Naive thymus-derived CD4-positive, alpha-beta T cell (primary cell): ENCODE measurements at regions not wholly inside any gene's neighbourhood (a gene's known extent, or its start where the extent isn't known, plus 50 kb on each side); places are given as distances from the start of the nearest gene placed in this dataset.

ENCODE experiments used
- ATAC-seq: fragments of 150-1000 bp; cut with Tn5 transposase; 2 replicates; pipeline ENCODE4 v1.10.0; 2021; ENCODE audit warnings: mild to moderate bottlenecking, moderate library complexity
- CTCF ChIA-PET: fragments of 350-600 bp; sonication (Branson Sonifier 250); formaldehyde crosslinking; loops from one replicate; lab custom pipeline; 2021; ENCODE audit warnings: antibody characterized with exemption; lab: Charles Lee
- POLR2A ChIA-PET: fragments of 350-600 bp; sonication (Branson Sonifier 250); formaldehyde crosslinking; loops from one replicate; lab custom pipeline; 2021; ENCODE audit warnings: antibody characterized with exemption, inconsistent platforms; lab: Charles Lee
- DNase-seq, 9 donors: peaks; one replicate each; pipeline versions ENCODE4 v3.0.0 to v3.0.0-alpha.2; 2020 to 2022; ENCODE audit warnings: mixed read lengths in 1 of 9
- H3K27ac ChIP-seq: one replicate; pipeline ENCODE4 v1.7.0; 2013; ENCODE audit warnings: mild to moderate bottlenecking, low read depth, low read length, moderate library complexity
- H3K27me3 ChIP-seq, 2 donors: one replicate each; pipeline ENCODE4 v1.7.0; 2013; ENCODE audit warnings: low read length in 2 of 2, mild to moderate bottlenecking in 2 of 2, moderate library complexity in 2 of 2; ENCODE audit not compliant: control insufficient read depth in 2 of 2, insufficient read depth in 2 of 2
- H3K36me3 ChIP-seq, 3 experiments: 1 replicate in 2 of 3; 2 replicates in 1 of 3; pipeline ENCODE4 v1.7.0; 2013; ENCODE audit warnings: low read length in 3 of 3, mild to moderate bottlenecking in 3 of 3, moderate library complexity in 1 of 3; ENCODE audit not compliant: insufficient read depth in 3 of 3, control insufficient read depth in 2 of 3
- H3K4me1 ChIP-seq, 2 donors: one replicate each; pipeline ENCODE4 v1.7.0; 2013; ENCODE audit warnings: low read length in 2 of 2, mild to moderate bottlenecking in 2 of 2, moderate library complexity in 1 of 2; ENCODE audit not compliant: control insufficient read depth in 2 of 2, insufficient read depth in 2 of 2
- H3K4me3 ChIP-seq: 2 replicates; pipeline ENCODE4 v1.7.0; 2013; ENCODE audit warnings: mild to moderate bottlenecking, low read length
- H3K9me3 ChIP-seq, 3 experiments: 1 replicate in 2 of 3; 2 replicates in 1 of 3; pipeline ENCODE4 v1.7.0; 2013; ENCODE audit warnings: low read length in 3 of 3; ENCODE audit not compliant: control insufficient read depth in 2 of 3
- H3K27ac Mint-ChIP-seq, 9 donors: one replicate each; pipeline ENCODE4 v1.8.0; 2020 to 2022; ENCODE audit warnings: mixed read lengths in 9 of 9, mild to moderate bottlenecking in 8 of 9, moderate library complexity in 5 of 9, inconsistent platforms in 2 of 9
- H3K27me3 Mint-ChIP-seq, 5 donors: one replicate each; pipeline ENCODE4 v1.8.0; 2021 to 2022; ENCODE audit warnings: mixed read lengths in 5 of 5, mild to moderate bottlenecking in 1 of 5
- H3K36me3 Mint-ChIP-seq, 5 donors: one replicate each; pipeline ENCODE4 v1.8.0; 2020 to 2022; ENCODE audit warnings: mixed read lengths in 5 of 5, mild to moderate bottlenecking in 3 of 5, inconsistent platforms in 1 of 5
- H3K4me1 Mint-ChIP-seq, 7 donors: one replicate each; pipeline ENCODE4 v1.8.0; 2020 to 2022; ENCODE audit warnings: mixed read lengths in 7 of 7, mild to moderate bottlenecking in 3 of 7, inconsistent platforms in 1 of 7
- H3K4me3 Mint-ChIP-seq, 10 donors: one replicate each; pipeline ENCODE4 v1.8.0; 2020 to 2022; ENCODE audit warnings: mild to moderate bottlenecking in 10 of 10, mixed read lengths in 10 of 10, moderate library complexity in 6 of 10, inconsistent platforms in 2 of 10
- H3K9me3 Mint-ChIP-seq, 11 donors: one replicate each; pipeline ENCODE4 v1.8.0; 2020 to 2022; ENCODE audit warnings: mixed read lengths in 11 of 11, mild to moderate bottlenecking in 4 of 11, inconsistent platforms in 1 of 11, moderate library complexity in 1 of 11
- intact Hi-C, 2 donors: fragments of 100-400 bp; cut with micrococcal nuclease; formaldehyde crosslinking; loops; one replicate each; pipeline ENCODE4 v1.15.1; 2023

DNA sequence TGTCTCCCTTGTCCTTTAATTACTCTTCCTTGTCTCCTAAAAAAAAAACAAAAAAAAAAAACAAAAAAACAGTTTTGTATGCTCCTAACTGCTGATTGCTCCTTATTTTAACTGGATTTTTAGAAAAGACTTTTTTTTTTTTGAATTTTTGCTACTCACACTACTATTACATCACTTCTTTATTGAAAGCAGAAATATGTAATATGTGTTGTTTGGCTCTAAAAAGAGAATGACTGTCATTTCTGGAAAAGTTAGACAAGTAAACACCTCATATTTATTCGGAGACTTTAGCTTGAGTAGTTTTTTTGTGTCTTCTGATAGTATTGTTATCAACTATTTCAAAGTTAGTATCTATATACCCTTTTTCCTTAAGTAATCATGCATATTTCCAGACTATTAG is 855.0 kb downstream of the USP25 start:
- Mint-ChIP-seq H3K27me3 (no peaks in the 10 kb centered on the region), H3K4me3 (no peak overlapping the region), H3K36me3 (no peaks in the 10 kb centered on the region), H3K4me1 (no peaks in the 10 kb centered on the region), H3K9me3 (no peaks in the 10 kb centered on the region), H3K27ac (no peak overlapping the region)
- no peak for DNase-seq
- Histone ChIP-seq H3K4me3 (no peak overlapping the region), H3K27ac (no peak overlapping the region), H3K27me3 (no peaks in the 10 kb centered on the region), H3K36me3 (no peaks in the 10 kb centered on the region), H3K4me1 (no peaks in the 10 kb centered on the region), H3K9me3 (no peaks in the 10 kb centered on the region)
- intact Hi-C loops: no loop called here
- CTCF ChIA-PET: no interaction called here
- POLR2A ChIA-PET: no interaction called here
- ATAC-seq: no peak

GRCh38 chr21:16585896-16586295 is 856.1 kb downstream of the USP25 start:
- no peaks in the 10 kb centered on the region for H3K36me3 Mint-ChIP-seq
- no peaks in the 10 kb centered on the region for H3K4me1 Mint-ChIP-seq
- Histone ChIP-seq H3K4me1 (no peaks in the 10 kb centered on the region), H3K27ac (no peak overlapping the region), H3K36me3 (no peaks in the 10 kb centered on the region), H3K4me3 (no peak overlapping the region), H3K27me3 (no peaks in the 10 kb centered on the region), H3K9me3 (no peaks in the 10 kb centered on the region)
- intact Hi-C loops: no loop called here
- CTCF ChIA-PET: no interaction called here
- no peak overlapping the region for H3K27ac Mint-ChIP-seq
- no peaks in the 10 kb centered on the region for H3K9me3 Mint-ChIP-seq
- no peak for DNase-seq
- POLR2A ChIA-PET: no interaction called here
- H3K27me3 Mint-ChIP-seq: no peaks in the 10 kb centered on the region
- no peak for ATAC-seq
- H3K4me3 Mint-ChIP-seq: no peak overlapping the region

DNA sequence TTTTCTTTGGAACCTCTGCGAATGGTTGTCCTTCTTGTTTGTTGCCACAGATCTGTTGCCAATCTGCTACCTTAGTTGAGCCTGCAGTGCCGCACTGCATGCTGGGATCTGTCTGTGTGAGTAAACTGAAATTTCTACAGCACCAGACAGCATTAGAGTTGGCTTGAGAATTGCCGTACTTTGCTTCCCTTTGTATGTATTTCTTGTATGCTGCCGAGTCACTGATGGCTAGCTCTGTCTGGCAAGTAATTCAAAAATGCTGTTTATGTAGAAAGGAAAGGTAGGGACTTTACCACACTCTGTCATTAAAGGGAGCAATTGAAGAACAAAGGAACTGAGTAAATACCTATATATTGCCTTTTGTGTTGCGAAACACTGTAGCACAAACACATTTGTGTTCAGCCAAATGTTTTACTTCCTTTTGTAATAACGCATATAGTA is 857.4 kb downstream of the USP25 start:
- H3K4me1 Mint-ChIP-seq: no peaks in the 10 kb centered on the region
- no peaks in the 10 kb centered on the region for H3K9me3 ChIP-seq
- no peaks in the 10 kb centered on the region for H3K27me3 ChIP-seq
- H3K9me3 Mint-ChIP-seq: peaks cover 0 to 4% (median 0%) of the 10 kb centered on the region in 11 donors
- no peaks in the 10 kb centered on the region for H3K36me3 ChIP-seq
- H3K27ac Mint-ChIP-seq: no peak overlapping the region
- no peak overlapping the region for H3K27ac ChIP-seq
- H3K4me3 Mint-ChIP-seq: no peak overlapping the region
- DNase-seq (no peak), ATAC-seq (no peak)
- H3K27me3 Mint-ChIP-seq: no peaks in the 10 kb centered on the region
- no peaks in the 10 kb centered on the region for H3K4me1 ChIP-seq
- ChIA-PET POLR2A (no interaction called here), CTCF (no interaction called here)
- intact Hi-C loops: no loop called here
- no peak overlapping the region for H3K4me3 ChIP-seq
- H3K36me3 Mint-ChIP-seq: no peaks in the 10 kb centered on the region

- Histone ChIP-seq H3K4me3 (no peak overlapping the region), H3K4me1 (no peaks in the 10 kb centered on the region), H3K27me3 (no peaks in the 10 kb centered on the region), H3K27ac (no peak overlapping the region), H3K36me3 (no peaks in the 10 kb centered on the region), H3K9me3 (no peaks in the 10 kb centered on the region)
- no peak for ATAC-seq
- ChIA-PET CTCF (no interaction called here), POLR2A (no interaction called here)
- no peak for DNase-seq
- Mint-ChIP-seq H3K9me3 (peaks cover 0 to 6% (median 0%) of the 10 kb centered on the region in 11 donors), H3K36me3 (no peaks in the 10 kb centered on the region), H3K27me3 (no peaks in the 10 kb centered on the region), H3K4me3 (no peak overlapping the region), H3K4me1 (no peaks in the 10 kb centered on the region), H3K27ac (no peak overlapping the region)
- intact Hi-C loops: no loop called here
These were observed 858.0 kb downstream of the USP25 start for GRCh38 chr21:16587681-16588375.

- Mint-ChIP-seq H3K27ac (no peak overlapping the region), H3K4me1 (no peaks in the 10 kb centered on the region), H3K9me3 (peaks cover 0 to 6% (median 0%) of the 10 kb centered on the region in 11 donors), H3K27me3 (no peaks in the 10 kb centered on the region), H3K36me3 (no peaks in the 10 kb centered on the region), H3K4me3 (no peak overlapping the region)
- CTCF ChIA-PET: no interaction called here
- Histone ChIP-seq H3K27ac (no peak overlapping the region), H3K36me3 (no peaks in the 10 kb centered on the region), H3K4me1 (no peaks in the 10 kb centered on the region), H3K4me3 (no peak overlapping the region), H3K27me3 (no peaks in the 10 kb centered on the region), H3K9me3 (no peaks in the 10 kb centered on the region)
- DNase-seq (no peak), ATAC-seq (no peak)
- POLR2A ChIA-PET: no interaction called here
- intact Hi-C loops: no loop called here
These were observed 858.7 kb downstream of the USP25 start for GRCh38 chr21:16588433-16588860.

- POLR2A ChIA-PET: no interaction called here
- no peak for DNase-seq
- H3K36me3 Mint-ChIP-seq: no peaks in the 10 kb centered on the region
These were observed 859.5 kb downstream of the USP25 start for GRCh38 chr21:16589006-16589898.

More at GRCh38 chr21:16589006-16589898, 859.5 kb downstream of the USP25 start:
- no peak for ATAC-seq
- Mint-ChIP-seq H3K4me1 (no peaks in the 10 kb centered on the region), H3K4me3 (no peak overlapping the region), H3K9me3 (peaks cover 0 to 6% (median 0%) of the 10 kb centered on the region in 11 donors), H3K27ac (no peak overlapping the region), H3K27me3 (no peaks in the 10 kb centered on the region)
- H3K4me1 ChIP-seq: no peaks in the 10 kb centered on the region
- H3K9me3 ChIP-seq: no peaks in the 10 kb centered on the region
- H3K27ac ChIP-seq: no peak overlapping the region
- H3K27me3 ChIP-seq: no peaks in the 10 kb centered on the region
- H3K4me3 ChIP-seq: no peak overlapping the region
- intact Hi-C loops: no loop called here
- H3K36me3 ChIP-seq: no peaks in the 10 kb centered on the region
- CTCF ChIA-PET: no interaction called here
